ENCODE measurements at regions not wholly inside any gene's neighbourhood (a gene's known extent, or its start where the extent isn't known, plus 50 kb on each side); places are given as distances from the start of the nearest gene placed in this dataset.

GRCh38 chr20:39252035-39252434 lies 289.9 kb downstream of the DHX35 start:
- H3K27ac Mint-ChIP-seq, result no peak overlapping the region
- peaks cover 0 to 1% (median 0%) of the 10 kb centered on the region in 6 donors for H3K9me3 Mint-ChIP-seq
- H3K27me3 Mint-ChIP-seq (ENCODE audit: low read depth in 3 of 3), result peaks cover 0 to 4% (median 2%) of the 10 kb centered on the region in 3 donors
- H3K4me1 Mint-ChIP-seq, result peaks cover 10 to 20% of the 10 kb centered on the region in 2 donors
- no peak overlapping the region for H3K4me3 Mint-ChIP-seq
- H3K36me3 Mint-ChIP-seq, result peaks cover 0 to 2% (median 0%) of the 10 kb centered on the region in 3 donors
- no peak for DNase-seq

- Mint-ChIP-seq H3K27me3 (ENCODE audit: low read depth in 3 of 3) (peaks cover 0 to 4% (median under 1%) of the 10 kb centered on the region in 3 donors), H3K4me3 (no peak overlapping the region), H3K4me1 (peaks cover 25 to 42% of the 10 kb centered on the region in 2 donors), H3K27ac (no peak overlapping the region), H3K9me3 (peaks cover 0 to 1% (median 0%) of the 10 kb centered on the region in 6 donors), H3K36me3 (peaks cover 0 to 4% (median 0%) of the 10 kb centered on the region in 3 donors)
- no peak for DNase-seq
Observed at GRCh38 chr20:39249798-39250197, 287.7 kb downstream of the DHX35 start.

- Mint-ChIP-seq H3K36me3 (peaks cover 0 to 4% (median 0%) of the 10 kb centered on the region in 3 donors), H3K4me1 (peaks cover 29 to 50% of the 10 kb centered on the region in 2 donors), H3K27me3 (ENCODE audit: low read depth in 3 of 3) (peaks cover 0 to 4% (median 1%) of the 10 kb centered on the region in 3 donors), H3K9me3 (no peaks in the 10 kb centered on the region), H3K4me3 (no peak overlapping the region), H3K27ac (no peak overlapping the region)
- DNase-seq, result no peak
Observed at GRCh38 chr20:39248862-39249485, 286.8 kb downstream of the DHX35 start.

- DNase-seq, result no peak
- peaks cover 0 to 4% (median 2%) of the 10 kb centered on the region in 3 donors for H3K27me3 Mint-ChIP-seq (ENCODE audit: low read depth in 3 of 3)
- no peak overlapping the region for H3K27ac Mint-ChIP-seq
- peaks cover 0 to 6% (median 0%) of the 10 kb centered on the region in 3 donors for H3K36me3 Mint-ChIP-seq
- H3K4me3 Mint-ChIP-seq, result no peak overlapping the region
- H3K4me1 Mint-ChIP-seq, result peaks cover 33 to 52% of the 10 kb centered on the region in 2 donors
- H3K9me3 Mint-ChIP-seq, result no peaks in the 10 kb centered on the region
Observed at GRCh38 chr20:39248171-39248861, 286.2 kb downstream of the DHX35 start.

- peaks cover 0 to 2% (median 0%) of the 10 kb centered on the region in 3 donors for H3K27me3 Mint-ChIP-seq (ENCODE audit: low read depth in 3 of 3)
- peaks cover 0 to 10% (median 3%) of the 10 kb centered on the region in 6 donors for H3K9me3 Mint-ChIP-seq
- peaks cover 0 to 9% (median 0%) of the 10 kb centered on the region in 3 donors for H3K36me3 Mint-ChIP-seq
- no peak overlapping the region for H3K4me3 Mint-ChIP-seq
- peaks cover 34 to 52% of the 10 kb centered on the region in 2 donors for H3K4me1 Mint-ChIP-seq
- DNase-seq, result no peak
- peak overlapping the region in 1 of 6 donors; percentile 6 for H3K27ac Mint-ChIP-seq
Observed at GRCh38 chr20:39246436-39246835, 284.3 kb downstream of the DHX35 start.

GRCh38 chr20:39245685-39246311 lies 283.7 kb downstream of the DHX35 start:
- no peak for DNase-seq
- peaks cover 0 to 10% (median 3%) of the 10 kb centered on the region in 6 donors for H3K9me3 Mint-ChIP-seq
- peaks cover 0 to 12% (median 0%) of the 10 kb centered on the region in 3 donors for H3K36me3 Mint-ChIP-seq
- peaks cover 34 to 52% of the 10 kb centered on the region in 2 donors for H3K4me1 Mint-ChIP-seq
- H3K4me3 Mint-ChIP-seq, result peak overlapping the region; percentile 25 to 66 (median 56)
- peak overlapping the region in 5 of 6 donors; percentile 41 to 73 (median 49) for H3K27ac Mint-ChIP-seq
- H3K27me3 Mint-ChIP-seq (ENCODE audit: low read depth in 3 of 3), result peaks cover 0 to 2% (median 2%) of the 10 kb centered on the region in 3 donors

- Mint-ChIP-seq H3K27ac (no peak overlapping the region), H3K4me1 (peaks cover 31 to 44% of the 10 kb centered on the region in 2 donors), H3K4me3 (no peak overlapping the region), H3K36me3 (peaks cover 0 to 12% (median 0%) of the 10 kb centered on the region in 3 donors), H3K9me3 (peaks cover 0 to 10% (median 3%) of the 10 kb centered on the region in 6 donors), H3K27me3 (ENCODE audit: low read depth in 3 of 3) (peaks cover 2% of the 10 kb centered on the region in 3 donors)
- DNase-seq, result no peak
Observed at GRCh38 chr20:39243962-39244361, 281.8 kb downstream of the DHX35 start.

GRCh38 chr20:39242614-39243013 lies 280.5 kb downstream of the DHX35 start:
- no peak overlapping the region for H3K4me3 Mint-ChIP-seq
- H3K27me3 Mint-ChIP-seq (ENCODE audit: low read depth in 3 of 3), result peaks cover 2% of the 10 kb centered on the region in 3 donors
- peaks cover 0 to 15% (median 0%) of the 10 kb centered on the region in 3 donors for H3K36me3 Mint-ChIP-seq
- H3K4me1 Mint-ChIP-seq, result peaks cover 24 to 35% of the 10 kb centered on the region in 2 donors
- H3K9me3 Mint-ChIP-seq, result peaks cover 0 to 10% (median 3%) of the 10 kb centered on the region in 6 donors
- no peak for DNase-seq
- H3K27ac Mint-ChIP-seq, result no peak overlapping the region

GRCh38 chr20:39234520-39235095 lies 272.5 kb downstream of the DHX35 start:
- Mint-ChIP-seq H3K36me3 (peaks cover 0 to 7% (median 5%) of the 10 kb centered on the region in 3 donors), H3K4me1 (no peaks in the 10 kb centered on the region), H3K27me3 (ENCODE audit: low read depth in 3 of 3) (peaks cover 0 to 2% (median under 1%) of the 10 kb centered on the region in 3 donors)

GRCh38 chr20:39233755-39234154 lies 271.6 kb downstream of the DHX35 start:
- Mint-ChIP-seq H3K27me3 (ENCODE audit: low read depth in 3 of 3) (peaks cover 0 to 2% (median 0%) of the 10 kb centered on the region in 3 donors), H3K9me3 (no peaks in the 10 kb centered on the region), H3K4me1 (no peaks in the 10 kb centered on the region), H3K36me3 (peaks cover 0 to 7% (median 5%) of the 10 kb centered on the region in 3 donors), H3K4me3 (no peak overlapping the region), H3K27ac (no peak overlapping the region)
- DNase-seq, result no peak

More at GRCh38 chr20:39234520-39235095, 272.5 kb downstream of the DHX35 start:
- Mint-ChIP-seq H3K27ac (no peak overlapping the region), H3K4me3 (no peak overlapping the region), H3K9me3 (no peaks in the 10 kb centered on the region)
- DNase-seq, result no peak

GRCh38 chr20:39227416-39227815 lies 265.3 kb downstream of the DHX35 start:
- H3K4me3 Mint-ChIP-seq, result no peak overlapping the region
- no peak overlapping the region for H3K27ac Mint-ChIP-seq
- no peaks in the 10 kb centered on the region for H3K9me3 Mint-ChIP-seq
- H3K4me1 Mint-ChIP-seq, result no peaks in the 10 kb centered on the region
- H3K27me3 Mint-ChIP-seq (ENCODE audit: low read depth in 3 of 3), result peaks cover 0 to 3% (median 1%) of the 10 kb centered on the region in 3 donors
- H3K36me3 Mint-ChIP-seq, result peaks cover 0 to 3% (median 0%) of the 10 kb centered on the region in 3 donors
- DNase-seq, result no peak

GRCh38 chr20:39225978-39226377 lies 263.8 kb downstream of the DHX35 start:
- H3K4me1 Mint-ChIP-seq, result no peaks in the 10 kb centered on the region
- peaks cover 0 to 3% (median 0%) of the 10 kb centered on the region in 3 donors for H3K36me3 Mint-ChIP-seq
- no peak for DNase-seq
- no peaks in the 10 kb centered on the region for H3K9me3 Mint-ChIP-seq
- H3K4me3 Mint-ChIP-seq, result no peak overlapping the region
- peaks cover 0 to 4% (median 3%) of the 10 kb centered on the region in 3 donors for H3K27me3 Mint-ChIP-seq (ENCODE audit: low read depth in 3 of 3)
- no peak overlapping the region for H3K27ac Mint-ChIP-seq

- H3K27ac Mint-ChIP-seq, result no peak overlapping the region
- DNase-seq, result no peak
- H3K4me1 Mint-ChIP-seq, result no peaks in the 10 kb centered on the region
- peaks cover 0 to 4% (median 3%) of the 10 kb centered on the region in 3 donors for H3K27me3 Mint-ChIP-seq (ENCODE audit: low read depth in 3 of 3)
- no peaks in the 10 kb centered on the region for H3K9me3 Mint-ChIP-seq
- H3K4me3 Mint-ChIP-seq, result no peak overlapping the region
- H3K36me3 Mint-ChIP-seq, result peaks cover 0 to 8% (median 4%) of the 10 kb centered on the region in 3 donors
Observed at GRCh38 chr20:39225536-39225935, 263.4 kb downstream of the DHX35 start.
